GM21515 (cell line): ENCODE measurements at regions not wholly inside any gene's neighbourhood (a gene's known extent, or its start where the extent isn't known, plus 50 kb on each side); places are given as distances from the start of the nearest gene placed in this dataset.
A peak's percentile ranks its signal among the peaks of the same experiment; 100 is the strongest.
"Not testable (repeated sequence)": the region's sequence is repeated elsewhere in the genome, so short reads cannot be mapped to it uniquely, and the experiment has no call there.

Experiments used
- ATAC-seq: cut with Tn5 transposase; IDR thresholded peaks from one replicate; pipeline ENCODE4 v1.9.1; 2021; ENCODE audit not compliant: unreplicated experiment

DNA sequence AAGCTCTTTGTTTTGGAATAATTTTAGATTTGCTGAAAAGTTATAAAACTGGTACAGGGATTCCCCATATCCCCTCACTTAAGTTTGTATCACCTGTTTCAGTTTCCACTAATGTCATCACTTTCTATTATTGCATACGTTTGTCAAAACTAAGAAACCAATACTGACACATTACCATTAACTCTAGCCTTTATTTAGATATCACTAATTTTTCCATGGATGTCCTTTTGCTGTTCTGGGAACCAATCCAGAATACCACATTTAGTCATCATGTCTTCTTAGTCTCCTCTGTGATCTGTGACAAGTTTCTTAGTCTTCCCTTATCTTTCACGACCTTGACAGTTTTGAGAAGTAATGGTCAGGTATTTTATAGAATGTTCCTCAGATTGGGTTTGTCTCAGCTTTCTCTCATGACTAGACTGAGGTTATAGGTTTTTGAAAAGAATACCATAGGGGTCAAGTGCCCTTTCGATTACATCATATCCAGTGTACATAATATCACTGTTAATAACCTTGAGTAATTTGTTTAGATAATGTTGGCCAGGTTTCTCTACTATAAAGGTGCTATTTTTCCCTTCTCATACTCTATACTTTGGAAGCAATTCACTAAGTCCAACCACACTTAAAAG is 51.9 kb upstream of the NMUR2 start:
- peak; percentile 55 for ATAC-seq

DNA sequence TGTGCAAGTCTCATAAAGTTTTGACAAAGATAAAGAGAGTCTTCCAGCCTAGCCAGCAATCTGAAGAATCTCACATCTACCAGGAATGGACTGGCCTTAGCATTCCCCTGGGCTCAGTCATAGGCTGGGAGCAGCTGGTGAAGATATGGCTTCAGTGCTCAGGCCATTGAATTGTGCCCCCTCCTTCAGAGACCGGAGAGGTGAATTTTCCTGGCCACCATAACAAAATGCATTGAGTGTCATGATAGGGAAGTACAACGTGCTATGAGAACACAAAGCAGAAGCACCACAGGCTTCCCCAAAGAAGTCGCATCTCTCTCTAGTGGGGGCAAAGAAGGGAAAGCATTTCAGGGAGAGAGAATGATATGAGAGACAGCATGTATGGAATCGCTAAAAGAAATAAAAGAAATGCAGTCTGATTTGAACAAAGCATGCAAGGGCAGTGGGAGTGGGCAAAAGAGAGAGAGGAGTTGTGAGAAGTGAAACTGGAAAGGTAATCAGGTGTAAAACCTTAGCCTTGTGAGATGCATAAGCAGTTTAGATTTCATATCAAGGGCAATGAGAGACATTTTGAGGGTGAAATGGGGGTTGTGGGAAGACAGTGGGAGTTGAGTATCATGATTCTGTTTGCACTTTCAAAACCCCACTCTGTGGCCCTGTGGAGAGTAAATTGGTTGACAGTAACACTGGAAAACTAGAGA is 57.1 kb upstream of the NMUR2 start:
- peak; percentile 89 for ATAC-seq

DNA sequence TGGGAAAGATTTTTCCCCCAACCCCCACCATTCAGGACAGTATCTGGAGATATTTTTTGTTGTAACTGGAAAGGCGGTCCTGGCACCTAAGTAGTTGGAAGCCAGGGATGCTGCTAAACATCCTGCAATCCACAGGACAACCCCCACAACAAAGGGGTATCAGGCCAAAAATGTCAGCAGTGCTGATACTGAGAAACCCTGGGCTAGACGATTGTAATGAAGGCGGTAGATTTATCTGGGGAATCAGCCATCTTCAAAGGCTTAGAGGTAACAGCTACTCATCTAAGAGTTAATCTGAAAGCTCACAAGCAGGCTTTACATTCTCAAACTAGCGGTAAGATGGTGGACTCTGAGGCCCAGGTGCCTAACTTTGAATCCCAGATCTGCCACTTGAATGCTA is 59.0 kb upstream of the NMUR2 start:
- ATAC-seq = no peak

DNA sequence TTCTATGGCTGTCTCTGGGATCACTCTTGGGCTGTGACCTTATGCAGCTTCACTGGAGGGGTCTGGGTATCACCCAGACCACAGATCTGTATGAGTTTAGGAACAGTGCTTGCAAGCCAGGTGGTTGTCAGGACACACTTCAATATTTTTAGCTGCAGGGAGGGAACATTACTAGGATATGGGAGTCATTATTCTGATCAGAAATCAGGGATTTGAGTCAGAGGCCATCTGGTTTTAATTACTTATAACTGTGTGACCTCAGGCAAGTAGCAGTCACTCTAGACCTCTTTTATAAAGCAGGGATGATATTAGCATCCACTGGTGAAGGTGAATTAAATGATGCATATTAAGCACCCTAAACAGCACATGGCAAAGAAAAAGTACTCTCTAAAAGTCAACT is 60.1 kb upstream of the NMUR2 start:
- no peak for ATAC-seq

DNA sequence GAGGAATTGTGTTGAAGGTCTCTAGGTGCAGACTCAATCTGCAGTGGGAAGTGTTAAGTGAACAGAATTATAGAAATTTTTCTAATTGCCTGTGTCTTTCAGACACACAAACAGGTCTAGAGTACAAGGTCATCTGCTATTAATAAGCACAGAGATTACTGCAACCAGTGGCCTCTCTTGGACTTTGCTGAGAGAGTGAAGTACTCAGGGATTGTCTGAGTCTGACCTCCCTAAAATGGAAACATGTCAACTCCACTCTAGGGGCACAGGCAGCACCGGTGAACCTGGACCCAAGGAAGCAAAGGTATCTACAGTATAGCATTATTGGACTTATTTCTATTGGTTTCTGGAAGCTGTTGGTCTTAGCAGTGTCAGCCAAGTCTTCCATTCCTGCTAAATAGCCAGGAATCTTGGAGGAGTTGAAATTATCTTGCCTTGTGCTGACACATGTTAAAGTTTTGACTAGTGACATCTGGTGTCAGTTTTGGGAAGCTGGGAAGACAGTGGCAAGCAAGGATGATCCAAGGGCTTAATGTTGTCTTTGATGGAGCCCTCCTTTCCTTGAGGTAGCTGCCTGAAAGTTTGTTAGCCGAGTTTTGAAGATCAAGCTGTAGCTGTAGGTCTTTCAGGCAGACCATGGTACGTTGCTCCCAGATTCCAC is 61.1 kb upstream of the NMUR2 start:
- no peak for ATAC-seq

DNA sequence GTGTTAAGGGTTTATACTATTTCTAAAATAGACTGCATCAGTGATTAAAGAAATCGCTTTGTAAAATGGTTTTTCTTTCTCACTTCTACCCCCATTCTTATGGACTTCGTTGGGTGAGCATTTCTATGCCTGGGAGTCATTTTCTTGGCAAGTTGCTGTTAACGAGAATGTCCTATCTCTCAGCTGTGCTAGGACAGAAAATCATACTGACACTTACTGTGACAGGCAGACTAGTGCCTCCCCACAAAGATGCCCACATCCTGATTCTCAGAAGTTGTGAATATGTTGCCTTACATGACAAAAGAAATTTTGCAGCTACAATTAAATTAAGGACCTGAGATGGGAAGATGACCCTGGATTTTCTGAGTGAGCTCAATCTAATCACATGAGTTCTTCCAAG is 65.1 kb upstream of the NMUR2 start:
- ATAC-seq = no peak

DNA sequence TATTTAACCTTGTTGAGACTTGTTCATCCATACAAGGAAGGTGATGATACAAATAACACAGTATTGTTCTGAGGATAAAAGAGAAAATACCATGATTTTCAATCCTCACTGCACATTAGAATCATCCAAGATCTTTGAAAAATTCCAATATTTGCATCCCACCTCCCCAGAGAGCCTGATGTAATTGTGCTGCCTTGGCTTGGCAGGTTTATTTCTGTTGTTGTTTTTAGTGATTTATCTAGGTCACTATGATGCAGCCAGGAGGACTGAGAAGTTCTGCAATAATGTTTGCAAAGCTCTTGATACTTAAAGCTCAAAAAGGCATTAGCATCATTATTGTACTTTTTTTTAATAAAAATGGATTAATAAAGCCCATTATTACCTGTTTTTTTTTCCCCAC is 67.0 kb upstream of the NMUR2 start:
- no peak for ATAC-seq

DNA sequence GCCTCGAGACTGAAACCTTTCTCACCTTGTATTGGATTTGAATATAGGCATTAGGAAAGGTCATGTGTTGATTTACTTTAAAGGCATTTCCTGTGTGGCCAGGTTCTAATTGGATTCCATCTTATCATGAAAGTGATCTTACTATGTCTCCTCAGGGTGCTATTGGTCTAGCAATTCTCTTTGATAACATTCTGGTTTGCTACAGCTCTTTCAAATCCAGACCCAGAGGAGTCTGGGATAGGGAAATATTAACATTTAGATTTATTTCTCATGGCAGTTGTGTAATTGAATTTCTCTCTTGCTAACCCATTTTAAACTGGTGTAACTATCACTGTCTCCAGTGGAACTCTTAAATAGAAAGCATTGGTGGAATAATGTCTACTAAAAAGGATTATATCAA is 69.9 kb upstream of the NMUR2 start:
- no peak for ATAC-seq

DNA sequence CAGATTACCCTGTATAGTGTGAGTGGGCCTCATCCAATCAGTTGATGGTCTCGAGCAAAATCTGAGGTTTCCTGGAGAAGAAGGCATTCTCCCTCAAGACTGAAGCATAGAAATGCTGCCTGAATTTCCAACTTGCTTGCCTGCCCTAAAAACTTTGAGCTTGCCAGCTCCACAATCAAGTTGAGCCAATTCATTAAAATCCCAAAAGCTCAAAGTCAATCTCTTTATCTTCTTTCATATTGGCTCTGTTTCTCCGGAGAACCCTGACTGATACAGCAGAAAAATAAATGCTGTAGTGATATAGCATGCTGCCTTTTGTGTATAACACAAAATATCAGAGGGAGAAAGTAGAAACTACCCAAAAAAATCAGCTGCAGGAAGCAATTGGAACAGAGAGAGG is 72.5 kb upstream of the NMUR2 start:
- ATAC-seq = no peak

DNA sequence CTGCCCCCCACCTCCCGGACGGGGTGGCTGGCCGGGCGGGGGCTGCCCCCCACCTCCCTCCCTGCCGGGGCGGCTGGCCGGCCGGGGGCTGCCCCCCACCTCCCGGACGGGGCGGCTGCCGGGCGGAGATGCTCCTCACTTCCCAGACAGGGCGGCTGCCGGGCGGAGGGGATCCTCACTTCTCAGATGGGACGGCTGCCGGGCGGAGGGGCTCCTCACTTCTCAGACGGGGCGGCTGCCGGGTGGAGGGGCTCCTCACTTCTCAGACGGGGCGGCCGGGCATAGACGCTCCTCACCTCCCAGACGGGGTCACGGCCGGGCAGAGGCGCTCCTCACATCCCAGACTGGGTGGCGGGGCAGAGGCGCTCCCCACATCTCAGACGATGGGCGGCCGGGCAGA is 74.8 kb upstream of the NMUR2 start:
- ATAC-seq = not testable (repeated sequence)

DNA sequence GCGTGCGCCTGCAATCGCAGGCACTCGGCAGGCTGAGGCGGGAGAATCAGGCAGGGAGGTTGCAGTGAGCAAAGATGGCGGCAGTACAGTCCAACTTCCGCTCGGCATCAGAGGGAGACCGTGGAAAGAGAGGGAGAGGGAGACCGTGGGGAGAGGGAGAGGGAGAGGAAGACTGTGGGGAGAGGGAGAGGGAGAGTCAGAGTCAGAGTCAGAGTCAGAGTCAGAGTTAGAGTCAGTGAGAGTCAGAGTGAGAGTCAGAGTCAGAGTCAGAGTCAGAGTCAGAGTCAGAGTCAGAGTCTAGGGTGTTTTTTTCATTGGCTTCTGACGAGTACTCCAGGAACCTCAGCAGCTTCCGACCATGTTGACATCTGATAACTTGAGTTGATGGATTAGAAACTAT is 75.6 kb upstream of the NMUR2 start:
- peak; percentile 99 for ATAC-seq

DNA sequence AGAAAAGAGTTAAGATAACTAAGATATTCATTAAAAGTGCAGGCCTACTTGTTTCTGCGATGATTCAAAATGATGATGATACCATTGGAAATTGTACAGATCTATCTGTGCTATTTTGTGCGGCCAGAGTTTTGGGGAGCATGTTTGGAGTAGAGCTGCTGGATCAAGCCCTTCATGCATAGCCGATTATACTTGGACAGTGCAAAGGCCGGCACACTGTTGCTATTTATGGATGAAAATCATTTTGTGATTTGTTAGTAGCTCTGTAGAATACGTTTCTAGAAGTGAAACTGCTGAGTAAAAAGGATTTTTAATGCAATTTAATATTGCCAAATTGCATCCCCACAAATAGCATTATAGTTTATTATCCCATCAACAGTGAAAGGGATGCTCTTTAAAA is 82.1 kb upstream of the NMUR2 start:
- no peak for ATAC-seq

DNA sequence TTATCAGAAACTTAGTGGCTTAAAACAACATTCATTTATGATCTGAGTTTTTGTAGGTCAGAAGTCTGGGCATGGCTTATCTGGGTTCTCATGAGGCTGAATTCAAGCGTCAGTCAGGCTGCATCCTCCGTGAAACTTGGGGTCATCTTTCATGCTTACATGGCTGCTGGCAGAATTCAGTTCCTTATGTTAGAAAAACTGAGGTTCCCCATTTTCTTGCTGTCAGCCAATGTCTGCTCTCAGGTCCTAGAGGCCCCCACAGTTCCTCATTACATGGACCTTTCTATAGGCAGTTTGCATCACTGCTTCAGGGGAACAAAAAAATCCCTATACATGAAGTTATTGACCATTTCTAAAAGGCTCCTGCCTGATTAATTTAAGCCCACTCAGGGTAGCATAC is 83.8 kb upstream of the NMUR2 start:
- ATAC-seq = no peak

DNA sequence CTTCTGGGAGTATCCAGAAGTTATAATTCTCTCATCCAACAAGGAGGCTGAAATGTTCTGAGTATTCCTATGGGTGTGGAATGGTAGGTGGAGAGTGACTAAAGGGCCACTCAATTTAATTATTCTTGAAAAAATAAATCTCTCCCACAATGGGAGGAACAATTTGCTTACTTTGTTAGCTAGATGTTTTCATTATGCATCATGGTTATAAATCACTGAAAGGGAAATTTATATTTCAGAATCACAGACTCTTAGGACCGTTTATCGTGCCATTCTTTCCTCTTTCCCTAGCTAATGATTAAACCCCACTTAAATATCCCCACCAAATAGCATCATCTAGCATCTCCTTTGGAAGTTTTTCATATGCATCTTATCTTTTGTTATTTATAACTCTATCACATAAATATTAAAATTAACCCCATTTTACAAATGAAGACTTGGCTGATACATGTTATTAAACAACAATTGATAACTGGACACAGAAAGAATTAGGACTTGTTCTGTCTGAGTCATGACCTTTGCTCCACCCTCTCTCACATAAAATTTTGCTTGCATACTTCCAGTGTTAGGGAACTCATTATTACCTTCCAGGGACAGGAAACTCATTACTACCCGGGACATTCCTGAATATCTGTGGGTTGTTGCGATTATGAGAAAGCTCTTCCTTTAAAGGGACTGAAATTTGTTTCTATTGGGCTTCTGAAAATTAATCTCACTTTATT is 94.9 kb upstream of the NMUR2 start:
- ATAC-seq = no peak

DNA sequence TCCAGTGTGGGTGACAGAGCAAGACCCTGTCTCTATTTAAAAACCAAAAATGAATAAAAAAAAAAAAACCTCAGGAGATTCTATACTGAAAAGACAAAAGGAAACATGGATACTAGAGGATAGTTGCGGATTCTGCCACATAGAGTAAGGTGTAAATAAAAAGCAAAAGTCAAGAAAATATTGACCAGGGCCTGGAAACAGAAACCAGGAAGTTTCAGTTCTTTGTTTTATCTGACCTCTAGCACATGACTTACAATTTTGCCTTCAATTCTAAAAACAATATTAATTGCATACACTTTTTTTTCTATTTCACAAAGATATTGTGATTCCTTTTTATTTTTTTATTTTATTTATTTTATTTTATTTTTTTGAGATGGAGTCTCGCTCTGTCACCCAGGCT is 96.2 kb upstream of the NMUR2 start:
- no peak for ATAC-seq

DNA sequence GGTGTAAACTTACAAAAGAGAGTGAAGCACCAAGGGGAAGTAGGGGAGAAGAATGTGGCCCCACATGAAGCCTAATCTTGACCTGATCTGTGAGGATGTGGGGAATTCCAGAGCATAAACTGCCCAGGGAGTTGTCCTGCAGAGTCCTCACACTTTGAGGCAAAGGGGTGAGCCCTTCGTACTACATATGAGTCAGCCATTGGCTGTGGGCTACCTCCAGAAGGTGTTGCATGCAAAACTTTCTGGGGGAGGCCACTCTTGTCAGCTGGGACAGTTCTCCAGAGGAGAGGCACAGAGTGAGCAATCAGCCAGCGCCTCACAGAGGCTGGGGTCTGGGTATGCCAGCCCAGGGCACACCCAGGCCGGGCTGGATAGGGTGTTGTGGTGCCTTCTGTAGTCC is 98.1 kb upstream of the NMUR2 start:
- ATAC-seq = no peak

DNA sequence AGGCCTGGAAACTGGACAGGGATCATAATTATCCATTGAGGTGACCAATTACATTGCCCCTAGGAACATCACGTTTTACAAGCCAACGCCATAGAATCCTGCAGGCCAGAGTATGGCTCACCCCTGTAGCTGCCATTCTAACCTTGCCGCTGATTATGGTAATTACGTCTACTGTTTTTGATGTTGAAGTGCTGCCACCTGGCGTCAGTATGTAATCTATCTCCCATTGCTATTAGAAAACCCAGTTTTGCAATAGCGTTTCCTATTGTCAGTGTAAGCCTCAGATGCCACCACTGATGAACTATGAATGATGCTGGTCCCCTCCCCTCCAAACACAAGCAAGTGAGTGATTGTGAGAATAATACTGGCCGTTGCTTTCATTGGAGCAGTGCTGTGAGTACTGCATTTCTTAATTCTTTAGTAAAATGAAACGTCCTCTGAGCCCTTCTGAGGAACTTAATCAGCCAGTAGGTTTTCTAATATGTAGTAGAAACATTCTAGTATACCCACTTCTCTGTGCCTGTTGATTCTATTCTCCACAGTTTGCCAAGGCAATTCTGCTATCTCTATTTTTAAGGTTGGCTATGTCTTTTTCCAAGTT is 100.5 kb upstream of the NMUR2 start:
- ATAC-seq = peak; percentile 91

DNA sequence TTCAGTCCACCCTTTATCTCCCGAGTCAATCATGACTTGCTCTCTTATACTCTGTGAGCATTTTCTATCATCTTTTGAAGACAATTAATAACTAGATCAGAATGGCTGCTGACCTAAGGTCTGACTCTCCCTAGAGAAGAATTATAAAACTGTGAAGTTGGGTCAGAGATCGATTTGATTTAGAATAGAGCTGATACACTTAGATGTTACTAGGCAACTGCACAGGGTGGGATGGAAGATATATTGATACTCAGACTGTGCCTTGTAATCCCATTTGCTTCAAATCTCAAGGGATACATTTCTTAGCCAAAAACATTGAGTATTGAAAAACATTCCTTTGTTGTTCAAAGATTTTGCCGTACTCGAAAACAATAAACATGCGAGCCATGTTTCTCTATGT is 106.0 kb upstream of the NMUR2 start:
- ATAC-seq = no peak

DNA sequence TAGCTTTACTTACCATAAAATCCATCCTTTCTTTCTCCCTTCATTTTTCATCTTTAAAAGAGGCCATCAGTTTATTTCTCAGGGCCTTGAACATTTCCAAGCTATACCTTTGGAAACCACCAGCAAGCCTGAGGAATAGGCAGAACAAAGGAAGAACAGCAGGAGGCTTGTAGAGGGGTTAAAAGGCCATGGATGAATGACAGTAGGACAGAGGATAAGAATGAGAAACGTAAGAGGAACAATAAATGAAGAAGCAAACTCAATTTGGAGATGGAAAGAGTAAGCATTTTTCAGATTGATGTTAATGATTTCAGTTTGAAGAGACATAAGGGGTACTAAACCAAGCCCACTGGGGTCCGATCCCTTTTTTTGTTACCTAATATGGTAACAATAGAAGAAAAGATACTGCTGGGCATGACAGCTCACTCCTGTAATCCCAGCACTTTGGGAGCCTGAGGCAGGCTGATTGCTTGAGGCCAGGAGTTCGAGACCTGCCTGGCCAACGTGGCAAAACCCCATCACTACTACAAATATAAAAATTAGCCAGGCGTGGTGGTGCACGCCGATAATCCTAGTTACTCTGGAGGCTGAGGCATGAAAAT is 106.6 kb upstream of the NMUR2 start:
- no peak for ATAC-seq

DNA sequence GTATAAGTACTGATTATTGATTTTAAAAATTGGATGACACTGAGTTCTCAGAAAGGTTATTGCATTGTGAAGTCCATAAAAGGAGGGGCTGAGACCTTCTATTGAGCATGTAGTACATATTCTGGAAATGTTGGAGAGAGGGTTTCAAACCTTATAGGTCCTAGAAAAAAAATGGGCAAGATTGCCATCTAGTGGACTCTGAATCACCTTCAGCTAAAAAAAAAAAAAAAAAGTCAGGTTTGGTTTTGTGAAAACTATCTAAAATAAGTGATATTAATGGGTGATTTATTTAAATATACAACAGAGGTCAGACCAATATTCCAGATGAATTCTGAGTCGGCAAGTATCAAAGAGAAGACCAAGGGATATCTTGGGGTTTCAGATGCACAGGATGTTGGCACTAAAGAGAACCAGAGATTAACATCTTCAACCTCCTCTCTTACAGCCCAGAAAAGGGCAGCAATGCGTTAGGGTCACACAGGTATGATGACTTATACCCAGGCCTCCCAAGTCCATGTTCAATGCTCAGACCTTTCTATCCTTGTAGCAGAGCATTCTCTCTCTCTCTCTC is 109.8 kb upstream of the NMUR2 start:
- ATAC-seq = no peak

DNA sequence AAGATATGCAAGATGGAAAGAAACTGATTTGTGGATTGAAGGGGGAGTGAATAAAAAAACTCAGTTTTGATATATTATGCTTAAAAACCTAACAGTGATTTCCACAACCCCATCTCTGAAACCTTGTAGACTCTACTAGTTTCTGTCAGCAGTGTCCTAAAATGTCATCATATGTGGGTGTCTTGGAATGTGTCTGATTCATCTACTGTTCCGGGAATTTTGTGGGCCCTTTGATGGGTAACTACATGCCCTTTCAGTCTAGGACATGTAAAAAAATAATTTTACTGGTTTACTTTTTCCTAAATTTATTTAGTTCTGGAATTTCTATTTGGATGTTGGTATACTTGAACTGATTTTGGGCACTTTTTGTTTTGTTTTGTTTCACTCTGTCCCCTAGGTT is 118.9 kb upstream of the NMUR2 start:
- no peak for ATAC-seq
